Astrocyte (in vitro differentiated cells and primary cell): ENCODE measurements at regions not wholly inside any gene's neighbourhood (a gene's known extent, or its start where the extent isn't known, plus 50 kb on each side); places are given as distances from the start of the nearest gene placed in this dataset.

Experiments
- CTCF ChIP-seq: IDR thresholded peaks from 2 replicates; pipeline ENCODE4 v1.5.1; 2011; ENCODE audit warnings: low read depth, mild to moderate bottlenecking, inconsistent platforms, low read length, moderate library complexity; ENCODE audit not compliant: insufficient read depth
- EZH2 ChIP-seq: IDR thresholded peaks from 2 replicates; pipeline ENCODE4 v1.6.1; 2012; ENCODE audit warnings: mild to moderate bottlenecking, low read length, inconsistent platforms; ENCODE audit not compliant: insufficient read depth

DNA sequence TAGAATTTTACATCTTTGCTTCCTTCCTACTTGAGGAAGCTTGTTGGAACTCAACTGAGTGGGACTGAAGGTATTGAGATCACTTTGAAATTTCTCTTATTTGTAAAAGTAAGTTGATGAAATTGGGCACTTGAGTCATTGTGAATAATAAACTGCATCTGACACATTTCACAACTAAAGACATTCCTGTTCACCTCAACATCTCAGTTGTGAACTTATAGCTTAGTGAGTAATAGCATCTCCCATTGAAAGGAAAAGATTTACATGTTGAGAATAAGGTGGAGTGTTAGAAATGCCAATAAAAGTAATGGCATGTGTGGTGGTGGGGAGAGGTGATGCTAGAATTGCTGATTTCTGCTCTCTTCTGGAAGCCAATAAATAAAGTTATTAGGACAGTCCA lies 145.0 kb downstream of the SLC24A2 start:
- TF ChIP-seq CTCF (no peak), EZH2 (no peak)
